SK-N-SH treated with all-trans-retinoic acid at 6 μM for 48 hours (cell line): ENCODE measurements at regions not wholly inside any gene's neighbourhood (a gene's known extent, or its start where the extent isn't known, plus 50 kb on each side); places are given as distances from the start of the nearest gene placed in this dataset.

Experiments used
- ATAC-seq: fragments of 200-7000 bp; cut with Tn5 transposase; 3 replicates; pipeline ENCODE4 v1.9.1; 2020; ENCODE audit warnings: mild to moderate bottlenecking, moderate library complexity
- BACH2 ChIP-seq: fragments of 250-450 bp; sonication (Bioruptor Pico); IDR thresholded peaks from 2 replicates; pipeline ENCODE4 v1.9.0; 2021; ENCODE audit warnings: mild to moderate bottlenecking, borderline replicate concordance
- ESRRG ChIP-seq: fragments of 250-450 bp; sonication (Bioruptor Pico); IDR thresholded peaks from 2 replicates; pipeline ENCODE4 v1.6.1; 2021; ENCODE audit warnings: mild to moderate bottlenecking
- ISL1 ChIP-seq: fragments of 250-450 bp; sonication (Bioruptor Pico); IDR thresholded peaks from 2 replicates; pipeline ENCODE4 v2.1.2; 2022; ENCODE audit warnings: mild to moderate bottlenecking, moderate library complexity
- OSR1 ChIP-seq: fragments of 250-450 bp; sonication (Bioruptor Pico); IDR thresholded peaks from 2 replicates; pipeline ENCODE4 v1.8.0; 2022; ENCODE audit warnings: moderate library complexity, mild to moderate bottlenecking, inconsistent platforms
- PATZ1 ChIP-seq: fragments of 250-450 bp; sonication (Bioruptor Pico); IDR thresholded peaks from 2 replicates; pipeline ENCODE4 v1.8.0; 2020; ENCODE audit warnings: mild to moderate bottlenecking, moderate library complexity, borderline replicate concordance
- PPARA ChIP-seq: fragments of 250-450 bp; sonication (Bioruptor Pico); IDR thresholded peaks from 2 replicates; pipeline ENCODE4 v1.5.0; 2020; ENCODE audit warnings: mild to moderate bottlenecking, borderline replicate concordance
- TCF4 ChIP-seq: fragments of 250-450 bp; sonication (Bioruptor Pico); IDR thresholded peaks from 2 replicates; pipeline ENCODE4 v1.8.0; 2021; ENCODE audit warnings: mild to moderate bottlenecking, moderate library complexity, borderline replicate concordance
- TSHZ2 ChIP-seq: fragments of 250-450 bp; sonication (Bioruptor Pico); IDR thresholded peaks from 2 replicates; pipeline ENCODE4 v1.5.0; 2020; ENCODE audit warnings: mild to moderate bottlenecking, moderate library complexity
- ZFP30 ChIP-seq: fragments of 450-650 bp; formaldehyde crosslinking; IDR thresholded peaks from 2 replicates; pipeline ENCODE4 v1.5.0; 2022; ENCODE audit warnings: mild to moderate bottlenecking, moderate library complexity
- ZNF8 ChIP-seq: fragments of 450-650 bp; formaldehyde crosslinking; IDR thresholded peaks from 2 replicates; pipeline ENCODE4 v1.5.0; 2020; ENCODE audit warnings: mild to moderate bottlenecking, moderate library complexity
- TF ChIP-seq, protein P1 (sequence below): fragments of 250-450 bp; sonication (Bioruptor Pico); IDR thresholded peaks from 2 replicates; pipeline ENCODE4 v1.5.1; 2021; ENCODE audit warnings: mild to moderate bottlenecking, moderate library complexity
- TF ChIP-seq, protein P2 (sequence below): fragments of 250-450 bp; sonication (Bioruptor Pico); IDR thresholded peaks from 2 replicates; pipeline ENCODE4 v1.8.0; 2021; ENCODE audit warnings: low read depth, mild to moderate bottlenecking, moderate library complexity, borderline replicate concordance
- TF ChIP-seq, protein P3 (sequence below): fragments of 250-450 bp; sonication (Bioruptor Pico); IDR thresholded peaks from 2 replicates; pipeline ENCODE4 v1.5.1; 2020; ENCODE audit warnings: low read depth, mild to moderate bottlenecking, moderate library complexity

DNA sequence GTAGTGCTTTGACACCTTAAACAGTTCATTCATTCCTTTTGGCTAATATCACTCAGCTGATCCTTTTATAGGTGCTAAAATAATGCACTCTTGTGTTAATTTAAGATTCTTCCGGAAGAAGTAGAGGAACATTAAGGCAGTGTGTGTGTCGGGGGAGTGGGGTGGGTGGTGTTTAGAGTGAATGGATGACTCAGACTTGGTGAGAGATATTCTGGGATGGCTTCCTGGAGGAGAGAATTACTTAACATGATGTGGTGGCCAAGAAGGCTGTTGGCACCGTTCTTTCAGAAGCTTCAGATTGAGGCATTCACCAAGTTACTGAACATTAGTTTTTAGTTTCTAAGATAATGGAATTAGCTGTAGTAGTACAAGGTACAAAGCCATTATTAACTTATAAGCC, 125.6 kb upstream of the ROPN1 start:
- TF ChIP-seq BACH2 (CRISPR knock-in tag), result no peak
- TF ChIP-seq, all 23 proteins: peak for 0
- ATAC-seq, result peak; percentile 31; the same call in 2 of the 3 replicates

- ATAC-seq, result peak; percentile 59
- no peak for TF ChIP-seq TCF4 (CRISPR knock-in tag)
- no peak for TF ChIP-seq ESRRG
- TF ChIP-seq PPARA (CRISPR knock-in tag), result no peak
- no peak for TF ChIP-seq ZFP30 (CRISPR knock-in tag)
- TF ChIP-seq, protein P1, sequence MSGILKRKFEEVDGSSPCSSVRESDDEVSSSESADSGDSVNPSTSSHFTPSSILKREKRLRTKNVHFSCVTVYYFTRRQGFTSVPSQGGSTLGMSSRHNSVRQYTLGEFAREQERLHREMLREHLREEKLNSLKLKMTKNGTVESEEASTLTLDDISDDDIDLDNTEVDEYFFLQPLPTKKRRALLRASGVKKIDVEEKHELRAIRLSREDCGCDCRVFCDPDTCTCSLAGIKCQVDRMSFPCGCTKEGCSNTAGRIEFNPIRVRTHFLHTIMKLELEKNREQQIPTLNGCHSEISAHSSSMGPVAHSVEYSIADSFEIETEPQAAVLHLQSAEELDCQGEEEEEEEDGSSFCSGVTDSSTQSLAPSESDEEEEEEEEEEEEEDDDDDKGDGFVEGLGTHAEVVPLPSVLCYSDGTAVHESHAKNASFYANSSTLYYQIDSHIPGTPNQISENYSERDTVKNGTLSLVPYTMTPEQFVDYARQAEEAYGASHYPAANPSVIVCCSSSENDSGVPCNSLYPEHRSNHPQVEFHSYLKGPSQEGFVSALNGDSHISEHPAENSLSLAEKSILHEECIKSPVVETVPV, result no peak
These were observed 126.5 kb upstream of the ROPN1 start for GRCh38 chr3:124118397-124118796.

- no peak for TF ChIP-seq TSHZ2
- peak; percentile 37; the same call in 1 of the 2 replicates for TF ChIP-seq ISL1 (CRISPR knock-in tag)
- ATAC-seq, result peak; percentile 83
These were observed 127.3 kb upstream of the ROPN1 start for GRCh38 chr3:124119056-124119716.

DNA sequence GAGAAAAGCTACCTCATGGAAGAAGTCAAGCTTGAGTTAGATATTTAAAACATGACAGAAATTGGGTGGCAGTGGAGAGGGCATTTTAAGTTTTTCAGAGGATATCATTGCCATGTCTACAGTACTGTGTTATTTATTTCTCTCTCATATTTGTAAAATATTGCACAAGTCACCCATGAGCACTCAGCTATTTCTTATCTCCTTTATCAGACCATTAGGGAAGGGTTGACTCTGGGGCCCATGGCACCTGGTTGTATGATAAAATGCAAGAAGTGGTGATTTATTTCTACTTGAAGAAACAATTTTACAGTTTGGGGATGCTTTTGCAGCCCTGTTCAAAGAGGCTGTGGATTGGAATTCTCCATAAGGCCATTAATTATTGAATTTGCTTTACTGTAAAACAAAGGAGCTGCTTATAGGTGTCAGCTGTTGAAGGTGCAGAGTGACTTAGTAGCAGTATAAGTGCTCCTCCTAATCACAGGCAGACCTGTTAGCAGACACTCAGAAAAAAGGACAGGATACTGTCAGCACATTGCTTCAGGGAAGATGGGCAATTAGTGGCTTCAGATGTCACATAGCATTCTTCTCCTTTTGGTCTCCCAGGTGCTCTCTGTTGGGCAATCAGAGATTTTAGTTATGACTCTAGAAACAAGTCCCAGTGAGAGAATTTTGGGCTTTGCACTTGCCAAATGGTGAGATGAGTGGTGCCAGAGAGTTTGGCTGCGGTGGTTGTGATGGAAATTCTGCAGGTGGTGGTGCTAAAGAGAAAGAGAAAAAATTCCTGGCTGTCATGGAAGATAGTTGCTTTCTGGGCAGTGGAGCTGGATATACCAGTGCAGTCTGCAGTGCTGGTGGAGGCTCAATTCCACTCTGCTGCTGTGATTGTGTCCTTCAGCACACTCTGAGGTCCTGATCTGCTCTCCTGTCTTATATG, 129.7 kb upstream of the ROPN1 start:
- ATAC-seq, result no peak
- TF ChIP-seq OSR1 (CRISPR knock-in tag) (no peak), ISL1 (CRISPR knock-in tag) (peak; percentile 85)

- no peak for TF ChIP-seq TCF4 (CRISPR knock-in tag)
- TF ChIP-seq OSR1 (CRISPR knock-in tag), result no peak
- TF ChIP-seq, protein P2, sequence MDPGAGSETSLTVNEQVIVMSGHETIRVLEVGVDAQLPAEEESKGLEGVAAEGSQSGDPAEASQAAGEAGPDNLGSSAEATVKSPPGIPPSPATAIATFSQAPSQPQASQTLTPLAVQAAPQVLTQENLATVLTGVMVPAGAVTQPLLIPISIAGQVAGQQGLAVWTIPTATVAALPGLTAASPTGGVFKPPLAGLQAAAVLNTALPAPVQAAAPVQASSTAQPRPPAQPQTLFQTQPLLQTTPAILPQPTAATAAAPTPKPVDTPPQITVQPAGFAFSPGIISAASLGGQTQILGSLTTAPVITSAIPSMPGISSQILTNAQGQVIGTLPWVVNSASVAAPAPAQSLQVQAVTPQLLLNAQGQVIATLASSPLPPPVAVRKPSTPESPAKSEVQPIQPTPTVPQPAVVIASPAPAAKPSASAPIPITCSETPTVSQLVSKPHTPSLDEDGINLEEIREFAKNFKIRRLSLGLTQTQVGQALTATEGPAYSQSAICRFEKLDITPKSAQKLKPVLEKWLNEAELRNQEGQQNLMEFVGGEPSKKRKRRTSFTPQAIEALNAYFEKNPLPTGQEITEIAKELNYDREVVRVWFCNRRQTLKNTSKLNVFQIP, result no peak
- TF ChIP-seq, protein P3, sequence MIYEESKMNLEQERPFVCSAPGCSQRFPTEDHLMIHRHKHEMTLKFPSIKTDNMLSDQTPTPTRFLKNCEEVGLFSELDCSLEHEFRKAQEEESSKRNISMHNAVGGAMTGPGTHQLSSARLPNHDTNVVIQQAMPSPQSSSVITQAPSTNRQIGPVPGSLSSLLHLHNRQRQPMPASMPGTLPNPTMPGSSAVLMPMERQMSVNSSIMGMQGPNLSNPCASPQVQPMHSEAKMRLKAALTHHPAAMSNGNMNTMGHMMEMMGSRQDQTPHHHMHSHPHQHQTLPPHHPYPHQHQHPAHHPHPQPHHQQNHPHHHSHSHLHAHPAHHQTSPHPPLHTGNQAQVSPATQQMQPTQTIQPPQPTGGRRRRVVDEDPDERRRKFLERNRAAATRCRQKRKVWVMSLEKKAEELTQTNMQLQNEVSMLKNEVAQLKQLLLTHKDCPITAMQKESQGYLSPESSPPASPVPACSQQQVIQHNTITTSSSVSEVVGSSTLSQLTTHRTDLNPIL (CRISPR knock-in tag), result no peak
- no peak for TF ChIP-seq ISL1 (CRISPR knock-in tag)
- TF ChIP-seq ZNF8, result no peak
- TF ChIP-seq, protein P1, result no peak
- TF ChIP-seq PATZ1 (CRISPR knock-in tag), result no peak
- ATAC-seq, result no peak
These were observed 133.4 kb upstream of the ROPN1 start for GRCh38 chr3:124125315-124125714.
